ENCODE measurements at regions not wholly inside any gene's neighbourhood (a gene's known extent, or its start where the extent isn't known, plus 50 kb on each side); places are given as distances from the start of the nearest gene placed in this dataset.

DNA sequence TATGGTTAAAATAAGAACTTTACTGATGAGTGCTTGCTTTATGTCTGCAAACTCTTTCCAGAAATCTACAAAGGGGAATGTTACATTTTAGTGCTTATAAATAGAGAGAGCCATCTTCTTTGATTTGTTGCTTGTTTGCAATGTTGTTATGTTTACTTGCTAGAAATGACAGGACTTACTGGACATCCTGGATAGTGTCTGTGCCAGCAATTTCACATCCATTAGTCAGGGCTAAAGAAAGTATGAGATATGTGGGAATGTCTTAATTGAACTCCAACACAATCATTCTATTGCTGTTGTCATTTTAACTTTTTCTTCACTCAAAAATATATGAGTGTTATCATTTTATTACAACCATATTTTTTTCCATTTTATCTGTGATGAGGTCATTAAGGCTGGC, 453.2 kb downstream of the TNS3 start:
- Histone ChIP-seq H3K27ac (no peak overlapping the region), H3K4me1 (ENCODE audit: low read depth, poor library complexity, severe bottlenecking) (no peaks in the 10 kb centered on the region), H3K9ac (no peak overlapping the region), H3K4me2 (no peak overlapping the region), H3K36me3 (ENCODE audit: insufficient read depth) (no peaks in the 10 kb centered on the region), H3K4me3 (IDR thresholded peaks at IDR 0.05; ENCODE audit: insufficient read depth, low read depth, low read length) (no peak overlapping the region), H3K79me2 (ENCODE audit: insufficient read depth, low read depth) (no peaks in the 10 kb centered on the region), H2AFZ (ENCODE audit: low read depth) (no peak overlapping the region), H4K20me1 (ENCODE audit: insufficient read depth) (no peaks in the 10 kb centered on the region), H3K27me3 (ENCODE audit: insufficient read depth, low read depth) (no peaks in the 10 kb centered on the region)
- TF ChIP-seq, protein P1, sequence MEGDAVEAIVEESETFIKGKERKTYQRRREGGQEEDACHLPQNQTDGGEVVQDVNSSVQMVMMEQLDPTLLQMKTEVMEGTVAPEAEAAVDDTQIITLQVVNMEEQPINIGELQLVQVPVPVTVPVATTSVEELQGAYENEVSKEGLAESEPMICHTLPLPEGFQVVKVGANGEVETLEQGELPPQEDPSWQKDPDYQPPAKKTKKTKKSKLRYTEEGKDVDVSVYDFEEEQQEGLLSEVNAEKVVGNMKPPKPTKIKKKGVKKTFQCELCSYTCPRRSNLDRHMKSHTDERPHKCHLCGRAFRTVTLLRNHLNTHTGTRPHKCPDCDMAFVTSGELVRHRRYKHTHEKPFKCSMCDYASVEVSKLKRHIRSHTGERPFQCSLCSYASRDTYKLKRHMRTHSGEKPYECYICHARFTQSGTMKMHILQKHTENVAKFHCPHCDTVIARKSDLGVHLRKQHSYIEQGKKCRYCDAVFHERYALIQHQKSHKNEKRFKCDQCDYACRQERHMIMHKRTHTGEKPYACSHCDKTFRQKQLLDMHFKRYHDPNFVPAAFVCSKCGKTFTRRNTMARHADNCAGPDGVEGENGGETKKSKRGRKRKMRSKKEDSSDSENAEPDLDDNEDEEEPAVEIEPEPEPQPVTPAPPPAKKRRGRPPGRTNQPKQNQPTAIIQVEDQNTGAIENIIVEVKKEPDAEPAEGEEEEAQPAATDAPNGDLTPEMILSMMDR (conservative IDR thresholded peaks at IDR 0.05; ENCODE audit: low read depth, low read length) = no peak

DNA sequence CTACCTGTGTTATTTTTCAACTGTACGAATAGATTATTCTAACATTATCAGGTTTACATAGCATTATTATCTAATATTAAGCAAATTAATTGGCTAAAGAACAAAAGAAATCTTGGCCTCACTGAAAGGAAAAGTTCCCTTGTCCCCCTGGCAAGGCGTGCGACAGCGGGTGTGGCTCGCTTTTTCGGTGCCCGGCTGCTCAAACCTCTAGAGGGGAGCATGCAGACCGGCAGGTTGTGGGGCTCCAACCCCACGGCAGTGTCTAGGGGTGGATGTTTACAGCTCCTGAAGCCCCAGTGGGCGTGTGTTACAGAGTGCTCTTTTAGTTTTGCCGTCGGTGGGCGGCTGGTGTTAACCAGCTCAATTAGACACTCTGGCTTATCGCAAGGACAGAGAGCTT, 456.4 kb downstream of the TNS3 start:
- no peaks in the 10 kb centered on the region for H3K27me3 ChIP-seq (ENCODE audit: insufficient read depth, low read depth)
- no peak overlapping the region for H3K4me3 ChIP-seq (IDR thresholded peaks at IDR 0.05; ENCODE audit: insufficient read depth, low read depth, low read length)
- no peaks in the 10 kb centered on the region for H3K79me2 ChIP-seq (ENCODE audit: insufficient read depth, low read depth)
- no peaks in the 10 kb centered on the region for H4K20me1 ChIP-seq (ENCODE audit: insufficient read depth)
- no peak overlapping the region for H3K9ac ChIP-seq
- H3K27ac ChIP-seq = no peak overlapping the region
- no peak overlapping the region for H3K4me2 ChIP-seq
- TF ChIP-seq, protein P1 (conservative IDR thresholded peaks at IDR 0.05; ENCODE audit: low read depth, low read length) = no peak
- H2AFZ ChIP-seq (ENCODE audit: low read depth) = no peak overlapping the region
- no peaks in the 10 kb centered on the region for H3K4me1 ChIP-seq (ENCODE audit: low read depth, poor library complexity, severe bottlenecking)
- H3K36me3 ChIP-seq (ENCODE audit: insufficient read depth) = no peaks in the 10 kb centered on the region

DNA sequence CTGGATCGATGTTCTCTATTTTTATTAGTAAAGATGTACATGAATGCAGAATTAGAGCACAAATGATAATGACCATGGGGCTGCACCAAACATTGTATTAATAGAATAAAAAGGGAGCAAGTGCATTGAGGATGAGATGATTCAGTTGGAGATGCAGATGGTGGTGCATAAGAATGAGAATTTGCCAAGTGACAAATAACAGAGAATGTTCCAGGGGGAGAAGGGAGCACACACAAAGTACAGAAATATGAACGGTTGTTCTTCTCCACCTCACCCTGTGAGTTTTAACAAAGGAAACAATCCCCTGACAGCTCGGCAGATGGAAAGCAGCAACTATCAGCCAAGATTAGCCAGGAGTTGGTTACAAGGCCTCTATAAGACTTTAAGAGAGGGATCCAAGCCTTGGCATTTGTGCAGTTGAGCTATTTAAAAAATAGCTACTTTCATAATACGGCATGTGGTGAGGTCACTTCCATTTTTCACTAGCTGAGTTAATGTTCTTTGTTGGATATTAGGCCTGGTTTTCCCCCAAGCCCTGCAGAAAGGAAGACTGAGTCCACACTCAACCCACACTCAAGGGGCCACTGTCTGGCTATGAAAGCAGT, 462.5 kb downstream of the TNS3 start:
- H2AFZ ChIP-seq (ENCODE audit: low read depth) = no peak overlapping the region
- H3K27ac ChIP-seq = no peak overlapping the region
- no peak overlapping the region for H3K4me3 ChIP-seq (IDR thresholded peaks at IDR 0.05; ENCODE audit: insufficient read depth, low read depth, low read length)
- no peak overlapping the region for H3K9ac ChIP-seq
- H3K4me2 ChIP-seq = no peak overlapping the region
- no peaks in the 10 kb centered on the region for H3K4me1 ChIP-seq (ENCODE audit: low read depth, poor library complexity, severe bottlenecking)
- no peaks in the 10 kb centered on the region for H3K36me3 ChIP-seq (ENCODE audit: insufficient read depth)
- no peaks in the 10 kb centered on the region for H3K27me3 ChIP-seq (ENCODE audit: insufficient read depth, low read depth)
- H4K20me1 ChIP-seq (ENCODE audit: insufficient read depth) = no peaks in the 10 kb centered on the region
- no peaks in the 10 kb centered on the region for H3K79me2 ChIP-seq (ENCODE audit: insufficient read depth, low read depth)
- TF ChIP-seq, protein P1 (conservative IDR thresholded peaks at IDR 0.05; ENCODE audit: low read depth, low read length) = no peak

DNA sequence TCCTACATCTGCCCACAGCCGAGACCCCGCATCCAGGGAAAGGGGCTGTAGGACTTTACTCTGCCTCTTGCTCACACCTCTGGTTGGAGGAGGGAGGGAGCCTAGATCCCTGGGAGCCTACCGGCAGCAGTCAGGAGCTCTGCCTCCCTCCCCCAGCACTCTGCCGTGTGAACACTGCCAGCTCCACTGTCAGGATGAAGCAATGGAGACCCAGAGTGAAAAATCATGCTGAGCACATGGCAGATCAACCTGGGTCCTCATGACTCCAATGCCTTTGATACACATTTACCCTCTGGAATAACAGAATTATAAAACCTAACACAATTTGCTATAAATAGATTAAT, 477.7 kb downstream of the TNS3 start:
- Histone ChIP-seq H3K27ac (no peak overlapping the region), H3K4me1 (ENCODE audit: low read depth, poor library complexity, severe bottlenecking) (no peaks in the 10 kb centered on the region), H3K36me3 (ENCODE audit: insufficient read depth) (no peaks in the 10 kb centered on the region), H4K20me1 (ENCODE audit: insufficient read depth) (no peaks in the 10 kb centered on the region), H2AFZ (ENCODE audit: low read depth) (no peak overlapping the region), H3K9ac (no peak overlapping the region), H3K27me3 (ENCODE audit: insufficient read depth, low read depth) (no peaks in the 10 kb centered on the region), H3K79me2 (ENCODE audit: insufficient read depth, low read depth) (no peaks in the 10 kb centered on the region), H3K4me2 (no peak overlapping the region), H3K4me3 (IDR thresholded peaks at IDR 0.05; ENCODE audit: insufficient read depth, low read depth, low read length) (no peak overlapping the region)
- TF ChIP-seq, protein P1 (conservative IDR thresholded peaks at IDR 0.05; ENCODE audit: low read depth, low read length) = no peak
